Keratinocyte (primary cell): ENCODE measurements at regions not wholly inside any gene's neighbourhood (a gene's known extent, or its start where the extent isn't known, plus 50 kb on each side); places are given as distances from the start of the nearest gene placed in this dataset.

Source experiments
- DNase-seq: peaks from one replicate; pipeline ENCODE4 v3.0.0-alpha.2; 2011; ENCODE audit warnings: low read depth, missing footprints, low spot score
- FAIRE-seq: peaks from 2 replicates; lab custom pipeline; 2011; peaks lifted over from hg19 to GRCh38; lab: Jason Lieb, UNC
- H2AFZ ChIP-seq: 2 replicates; pipeline ENCODE4 v1.6.0; 2012; ENCODE audit warnings: low read length, control low read depth, inconsistent platforms; ENCODE audit not compliant: control insufficient read depth
- H3K27ac ChIP-seq: 2 replicates; pipeline ENCODE4 v1.5.1; 2011; ENCODE audit warnings: low read length; ENCODE audit not compliant: control insufficient read depth, insufficient read depth
- H3K27me3 ChIP-seq: 3 replicates; pipeline ENCODE4 v1.6.0; 2011; ENCODE audit warnings: low read length; ENCODE audit not compliant: control insufficient read depth, insufficient read depth; ENCODE audit errors: extremely low read depth
- H3K36me3 ChIP-seq, 2 experiments: 2 replicates in 1 of 2; 3 replicates in 1 of 2; pipeline ENCODE4 v1.5.1; 2011; ENCODE audit warnings: low read length in 2 of 2, mild to moderate bottlenecking in 1 of 2; ENCODE audit not compliant: control insufficient read depth in 2 of 2, insufficient read depth in 2 of 2; ENCODE audit errors: extremely low read depth in 1 of 2
- H3K4me1 ChIP-seq: 3 replicates; pipeline ENCODE4 v1.5.1; 2011; ENCODE audit warnings: low read length; ENCODE audit not compliant: control insufficient read depth, insufficient read depth; ENCODE audit errors: extremely low read depth
- H3K4me2 ChIP-seq: 3 replicates; pipeline ENCODE4 v1.6.0; 2011; ENCODE audit warnings: low read depth, low read length; ENCODE audit not compliant: control insufficient read depth, insufficient read depth; ENCODE audit errors: extremely low read depth
- H3K4me3 ChIP-seq, 3 experiments: fragments of 200-600 bp in 1 of 3; sonication (generic) in 1 of 3; 2 replicates in 2 of 3; 3 replicates in 1 of 3; pipeline ENCODE4 v1.5.1; 2011 to 2016; ENCODE audit warnings: low read length in 3 of 3, mild to moderate bottlenecking in 3 of 3, control low read depth in 2 of 3, inconsistent platforms in 1 of 3, low read depth in 1 of 3, mixed read lengths in 1 of 3, mixed run types in 1 of 3, moderate library complexity in 1 of 3; ENCODE audit not compliant: control insufficient read depth in 2 of 3, insufficient read depth in 2 of 3; ENCODE audit errors: extremely low read depth in 1 of 3
- H3K79me2 ChIP-seq: 2 replicates; pipeline ENCODE4 v1.6.0; 2012; ENCODE audit warnings: low read length; ENCODE audit not compliant: control insufficient read depth, insufficient read depth
- H3K9ac ChIP-seq: 3 replicates; pipeline ENCODE4 v1.6.0; 2011; ENCODE audit warnings: low read length; ENCODE audit not compliant: control insufficient read depth, insufficient read depth; ENCODE audit errors: extremely low read depth
- H3K9me1 ChIP-seq: 3 replicates; pipeline ENCODE4 v1.6.0; 2011; ENCODE audit warnings: low read length; ENCODE audit not compliant: control insufficient read depth, insufficient read depth; ENCODE audit errors: extremely low read depth
- H3K9me3 ChIP-seq: 2 replicates; pipeline ENCODE4 v1.5.1; 2012; ENCODE audit warnings: low read depth, low read length; ENCODE audit not compliant: control insufficient read depth
- H4K20me1 ChIP-seq: 3 replicates; pipeline ENCODE4 v1.6.0; 2011; ENCODE audit warnings: low read length; ENCODE audit not compliant: control insufficient read depth, insufficient read depth; ENCODE audit errors: extremely low read depth
- CTCF ChIP-seq, 3 experiments: IDR thresholded peaks in 1 of 3; conservative IDR thresholded peaks in 1 of 3; optimal IDR thresholded peaks in 1 of 3; 2 replicates in 2 of 3; 3 replicates in 1 of 3; pipeline versions ENCODE3 to v1.5.1; 2011; ENCODE audit warnings: low read length in 3 of 3, mild to moderate bottlenecking in 3 of 3, moderate library complexity in 2 of 3, control low read depth in 1 of 3, inconsistent platforms in 1 of 3; ENCODE audit not compliant: insufficient read depth in 2 of 3; ENCODE audit errors: extremely low read depth in 1 of 3
- EZH2 ChIP-seq: IDR thresholded peaks from one replicate; pipeline ENCODE4 v1.6.1; 2012; ENCODE audit warnings: inconsistent platforms, mild to moderate bottlenecking, low read length, moderate library complexity
- dilution Hi-C: fragments of 300-500 bp; cut with MboI; formaldehyde crosslinking; loops from one replicate; pipeline ENCODE4 v1.7.0; 2020; ENCODE audit warnings: low sequenced_read_pairs; ENCODE audit not compliant: extremely low pct_ligation_motif_present

GRCh38 chr16:58814348-58814801, 80.3 kb upstream of the GOT2 start:
- Histone ChIP-seq H4K20me1 (no peaks in the 10 kb centered on the region), H3K36me3 (no peaks in the 10 kb centered on the region), H3K4me2 (peak overlapping the region; percentile 94), H3K4me3 (peak overlapping the region; percentile 25 to 57 (median 47)), H3K9me1 (no peaks in the 10 kb centered on the region), H3K4me1 (peaks cover 16% of the 10 kb centered on the region), H2AFZ (peak overlapping the region; percentile 95), H3K9ac (peak overlapping the region; percentile 59), H3K27ac (peak overlapping the region; percentile 25), H3K9me3 (no peaks in the 10 kb centered on the region), H3K27me3 (no peaks in the 10 kb centered on the region), H3K79me2 (no peaks in the 10 kb centered on the region)
- dilution Hi-C loops, result no loop called here
- TF ChIP-seq CTCF (optimal IDR thresholded peaks at IDR 0.05 in 1 of 3, IDR thresholded peaks at IDR 0.05 in 1 of 3, conservative IDR thresholded peaks at IDR 0.05 in 1 of 3; ENCODE audit: extremely low read depth in 1 of 3, insufficient read depth in 2 of 3, low read length in 3 of 3) (peak; percentile 81 to 93 (median 92)), EZH2 (no peak)
- FAIRE-seq, result peak; percentile 91
- DNase-seq, result no peak

- TF ChIP-seq CTCF (optimal IDR thresholded peaks at IDR 0.05 in 1 of 3, IDR thresholded peaks at IDR 0.05 in 1 of 3, conservative IDR thresholded peaks at IDR 0.05 in 1 of 3; ENCODE audit: extremely low read depth in 1 of 3, insufficient read depth in 2 of 3, low read length in 3 of 3) (no peak), EZH2 (no peak)
- Histone ChIP-seq H3K9me3 (no peaks in the 10 kb centered on the region), H4K20me1 (no peaks in the 10 kb centered on the region), H3K4me3 (no peak overlapping the region), H3K9me1 (no peaks in the 10 kb centered on the region), H3K27me3 (no peaks in the 10 kb centered on the region), H3K4me2 (peak overlapping the region; percentile 54), H2AFZ (peak overlapping the region; percentile 81), H3K79me2 (no peaks in the 10 kb centered on the region), H3K4me1 (peaks cover 8% of the 10 kb centered on the region), H3K27ac (no peak overlapping the region), H3K36me3 (no peaks in the 10 kb centered on the region), H3K9ac (no peak overlapping the region)
- DNase-seq (no peak), FAIRE-seq (peak; percentile 61)
- dilution Hi-C loops, result no loop called here
These were observed 75.1 kb upstream of the GOT2 start for GRCh38 chr16:58809213-58809612.
